HepG2 (cell line): ENCODE measurements at regions not wholly inside any gene's neighbourhood (a gene's known extent, or its start where the extent isn't known, plus 50 kb on each side); places are given as distances from the start of the nearest gene placed in this dataset.

Source experiments
- ATAC-seq: fragments of 200-7000 bp; cut with Tn5 transposase; 3 replicates; pipeline ENCODE4 v1.9.1; 2020; ENCODE audit warnings: mild to moderate bottlenecking, moderate library complexity
- BruUV-seq: library from RNA; stranded (reverse); fragments of 400-500 nt; replicated peaks from 2 replicates; lab custom pipeline; 2021; lab: Mats Ljungman, UMichigan
- CTCF ChIA-PET: fragments of 300-600 bp; formaldehyde crosslinking; extraction: SDS; loops from one replicate; lab custom pipeline; 2021; ENCODE audit warnings: low total read pairs, inconsistent platforms, low intra/inter-chr PET ratio; lab: Yijun Ruan, JAX
- POLR2A ChIA-PET: fragments of 350-600 bp; sonication (Branson Sonifier 250); formaldehyde crosslinking; loops from one replicate; lab custom pipeline; 2020; ENCODE audit warnings: antibody characterized with exemption, inconsistent platforms; lab: Yijun Ruan, JAX
- DNase-seq: peaks from one replicate; pipeline ENCODE4 v3.0.0-alpha.2; 2015; ENCODE audit warnings: low spot score
- FAIRE-seq: peaks from 3 replicates; lab custom pipeline; 2011; peaks lifted over from hg19 to GRCh38; lab: Jason Lieb, UNC
- H2AFZ ChIP-seq: one replicate; pipeline ENCODE4 v1.6.1; 2011; ENCODE audit warnings: low read length, inconsistent platforms
- H3K27ac ChIP-seq: fragments of 300-600 bp; 3 replicates; pipeline ENCODE4 v1.8.0; 2011; ENCODE audit warnings: mixed run types, mild to moderate bottlenecking, mixed read lengths, low read length, inconsistent platforms; ENCODE audit not compliant: insufficient read depth; ENCODE audit errors: extremely low read length
- H3K27me3 ChIP-seq, 2 experiments: fragments of 200-600 bp in 1 of 2; 2 replicates in 1 of 2; 3 replicates in 1 of 2; pipeline versions ENCODE4 v1.6.0 to v1.8.0; 2011; ENCODE audit warnings: low read length in 2 of 2, mild to moderate bottlenecking in 2 of 2, moderate library complexity in 2 of 2, inconsistent platforms in 1 of 2; ENCODE audit not compliant: insufficient read depth in 2 of 2, control insufficient read depth in 1 of 2
- H3K36me3 ChIP-seq, 2 experiments: fragments of 200-600 bp in 1 of 2; replicated peaks in 1 of 2; 2 replicates in 1 of 2; 3 replicates in 1 of 2; pipeline versions ENCODE4 v1.5.1 to v1.8.0; 2011; ENCODE audit warnings: low read length in 2 of 2, inconsistent platforms in 1 of 2; ENCODE audit not compliant: insufficient read depth in 2 of 2, control insufficient read depth in 1 of 2
- H3K4me1 ChIP-seq: 2 replicates; pipeline ENCODE4 v1.5.1; 2012; ENCODE audit warnings: low read length, inconsistent platforms; ENCODE audit not compliant: insufficient read depth
- H3K4me2 ChIP-seq: 2 replicates; pipeline ENCODE4 v1.6.0; 2011; ENCODE audit warnings: low read depth, low read length, inconsistent platforms
- H3K4me3 ChIP-seq, 3 experiments: fragments of 200-600 bp in 1 of 3; sonication (generic), shearing (Covaris generic) in 1 of 3; replicated peaks in 1 of 3; 2 replicates each; pipeline ENCODE4 v1.5.1; 2011 to 2016; ENCODE audit warnings: low read length in 3 of 3, inconsistent platforms in 2 of 3, low read depth in 2 of 3, mild to moderate bottlenecking in 2 of 3, control low read depth in 1 of 3, mixed read lengths in 1 of 3; ENCODE audit not compliant: insufficient read depth in 1 of 3
- H3K79me2 ChIP-seq: one replicate; pipeline ENCODE4 v1.6.1; 2011; ENCODE audit warnings: low read length, inconsistent platforms; ENCODE audit not compliant: insufficient read depth
- H3K9ac ChIP-seq: 2 replicates; pipeline ENCODE4 v1.6.0; 2011; ENCODE audit warnings: mild to moderate bottlenecking, low read depth, low read length, inconsistent platforms; ENCODE audit not compliant: insufficient read depth
- H3K9me3 ChIP-seq: 2 replicates; pipeline ENCODE4 v1.5.1; 2012; ENCODE audit warnings: mild to moderate bottlenecking, low read length
- H4K20me1 ChIP-seq: 2 replicates; pipeline ENCODE4 v1.6.0; 2011; ENCODE audit warnings: inconsistent platforms, mild to moderate bottlenecking, low read length, moderate library complexity; ENCODE audit not compliant: insufficient read depth
- E2F5 ChIP-seq: sonication (generic); formaldehyde crosslinking; conservative IDR thresholded peaks from 2 replicates; pipeline ENCODE4 v1.4.0; 2020; ENCODE audit warnings: missing genetic modification reagents
- GLMP ChIP-seq: sonication (generic); formaldehyde crosslinking; IDR thresholded peaks from 2 replicates; pipeline ENCODE4 v1.9.0; 2021; ENCODE audit warnings: missing genetic modification reagents, mild to moderate bottlenecking, borderline replicate concordance
- THRA ChIP-seq: sonication (generic); formaldehyde crosslinking; IDR thresholded peaks from 2 replicates; pipeline ENCODE4 v1.4.0; 2020; ENCODE audit warnings: missing genetic modification reagents, borderline replicate concordance
- YEATS2 ChIP-seq: sonication (generic); formaldehyde crosslinking; IDR thresholded peaks from 2 replicates; pipeline ENCODE4 v1.4.0; 2020; ENCODE audit warnings: missing genetic modification reagents, borderline replicate concordance
- ZHX2 ChIP-seq, 2 experiments: sonication (generic) in 1 of 2; formaldehyde crosslinking in 1 of 2; IDR thresholded peaks; 2 replicates each; pipeline versions ENCODE4 v1.6.1 to v1.9.0; 2014 to 2022; ENCODE audit warnings: antibody characterized with exemption in 1 of 2, borderline replicate concordance in 1 of 2, inconsistent platforms in 1 of 2, low read depth in 1 of 2, missing genetic modification reagents in 1 of 2
- ZNF576 ChIP-seq: sonication (generic); formaldehyde crosslinking; IDR thresholded peaks from 2 replicates; pipeline ENCODE4 v1.4.0; 2020; ENCODE audit warnings: mild to moderate bottlenecking, missing genetic modification reagents
- ZNF652 ChIP-seq: IDR thresholded peaks from 2 replicates; pipeline ENCODE4 v1.6.1; 2016; ENCODE audit warnings: low read depth, borderline replicate concordance
- in situ Hi-C: cut with HindIII; loops from 2 replicates; pipeline ENCODE4 v1.10.0; 2017; ENCODE audit warnings: low pct_unique_long_range_greater_than_20kb; ENCODE audit not compliant: extremely low pct_ligation_motif_present
- intact Hi-C: fragments of 100-400 bp; cut with micrococcal nuclease; formaldehyde crosslinking; loops from one replicate; pipeline ENCODE4 v1.10.0; 2022; ENCODE audit not compliant: unreplicated experiment

GRCh38 chr14:28412077-28412476, 354.5 kb upstream of the FOXG1 start (continued):
- TF ChIP-seq ZHX2 (IDR thresholded peaks at IDR 0.05; ENCODE audit: low read depth) = no peak
- no peak for TF ChIP-seq ZHX2 (CRISPR knock-in tag; IDR thresholded peaks at IDR 0.05; ENCODE audit: borderline replicate concordance)
- no peak for TF ChIP-seq ZNF576 (CRISPR knock-in tag)
- TF ChIP-seq GLMP (CRISPR knock-in tag) = no peak

GRCh38 chr14:28426960-28427359, 339.6 kb upstream of the FOXG1 start:
- Histone ChIP-seq H4K20me1 (no peaks in the 10 kb centered on the region), H3K36me3 (no peaks in the 10 kb centered on the region), H3K79me2 (no peaks in the 10 kb centered on the region), H3K9me3 (peaks cover 91% of the 10 kb centered on the region), H2AFZ (no peak overlapping the region), H3K9ac (no peak overlapping the region), H3K27me3 (no peaks in the 10 kb centered on the region), H3K27ac (no peak overlapping the region), H3K4me2 (no peak overlapping the region), H3K4me3 (no peak overlapping the region), H3K4me1 (no peaks in the 10 kb centered on the region)
- ChIA-PET CTCF (no interaction called here), POLR2A (no interaction called here)
- DNase-seq (no peak), ATAC-seq (no peak), FAIRE-seq (no peak)
- BruUV-seq = no TSS peak
- intact Hi-C loops = no loop called here
- in situ Hi-C loops = no loop called here
- TF ChIP-seq ZNF652 (CRISPR knock-in tag) (no peak), E2F5 (CRISPR knock-in tag) (no peak), YEATS2 (no peak), THRA (CRISPR knock-in tag) (no peak)
